ENCODE measurements at regions not wholly inside any gene's neighbourhood (a gene's known extent, or its start where the extent isn't known, plus 50 kb on each side); places are given as distances from the start of the nearest gene placed in this dataset.
A peak's percentile ranks its signal among the peaks of the same experiment; 100 is the strongest.

- TF ChIP-seq ONECUT2 (CRISPR knock-in tag; IDR thresholded peaks at IDR 0.05) = no peak
- no peak for TF ChIP-seq ZNF775 (CRISPR knock-in tag; IDR thresholded peaks at IDR 0.05; ENCODE audit: borderline replicate concordance)
- peak; percentile 91 for TF ChIP-seq AHDC1 (CRISPR knock-in tag; IDR thresholded peaks at IDR 0.05; ENCODE audit: borderline replicate concordance)
- TF ChIP-seq SATB2 (CRISPR knock-in tag; IDR thresholded peaks at IDR 0.05) = peak; percentile 92
- TF ChIP-seq, protein P1, sequence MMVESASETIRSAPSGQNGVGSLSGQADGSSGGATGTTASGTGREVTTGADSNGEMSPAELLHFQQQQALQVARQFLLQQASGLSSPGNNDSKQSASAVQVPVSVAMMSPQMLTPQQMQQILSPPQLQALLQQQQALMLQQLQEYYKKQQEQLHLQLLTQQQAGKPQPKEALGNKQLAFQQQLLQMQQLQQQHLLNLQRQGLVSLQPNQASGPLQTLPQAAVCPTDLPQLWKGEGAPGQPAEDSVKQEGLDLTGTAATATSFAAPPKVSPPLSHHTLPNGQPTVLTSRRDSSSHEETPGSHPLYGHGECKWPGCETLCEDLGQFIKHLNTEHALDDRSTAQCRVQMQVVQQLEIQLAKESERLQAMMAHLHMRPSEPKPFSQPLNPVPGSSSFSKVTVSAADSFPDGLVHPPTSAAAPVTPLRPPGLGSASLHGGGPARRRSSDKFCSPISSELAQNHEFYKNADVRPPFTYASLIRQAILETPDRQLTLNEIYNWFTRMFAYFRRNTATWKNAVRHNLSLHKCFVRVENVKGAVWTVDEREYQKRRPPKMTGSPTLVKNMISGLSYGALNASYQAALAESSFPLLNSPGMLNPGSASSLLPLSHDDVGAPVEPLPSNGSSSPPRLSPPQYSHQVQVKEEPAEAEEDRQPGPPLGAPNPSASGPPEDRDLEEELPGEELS (CRISPR knock-in tag; IDR thresholded peaks at IDR 0.05) = peak; percentile 99
- peak; percentile 74; the same call in 1 of the 2 replicates for TF ChIP-seq DNMT3B (CRISPR knock-in tag; conservative IDR thresholded peaks at IDR 0.05)
- TF ChIP-seq ZNF580 (CRISPR knock-in tag; IDR thresholded peaks at IDR 0.05; ENCODE audit: borderline replicate concordance, low read depth) = peak; percentile 92
- TF ChIP-seq, protein P2, sequence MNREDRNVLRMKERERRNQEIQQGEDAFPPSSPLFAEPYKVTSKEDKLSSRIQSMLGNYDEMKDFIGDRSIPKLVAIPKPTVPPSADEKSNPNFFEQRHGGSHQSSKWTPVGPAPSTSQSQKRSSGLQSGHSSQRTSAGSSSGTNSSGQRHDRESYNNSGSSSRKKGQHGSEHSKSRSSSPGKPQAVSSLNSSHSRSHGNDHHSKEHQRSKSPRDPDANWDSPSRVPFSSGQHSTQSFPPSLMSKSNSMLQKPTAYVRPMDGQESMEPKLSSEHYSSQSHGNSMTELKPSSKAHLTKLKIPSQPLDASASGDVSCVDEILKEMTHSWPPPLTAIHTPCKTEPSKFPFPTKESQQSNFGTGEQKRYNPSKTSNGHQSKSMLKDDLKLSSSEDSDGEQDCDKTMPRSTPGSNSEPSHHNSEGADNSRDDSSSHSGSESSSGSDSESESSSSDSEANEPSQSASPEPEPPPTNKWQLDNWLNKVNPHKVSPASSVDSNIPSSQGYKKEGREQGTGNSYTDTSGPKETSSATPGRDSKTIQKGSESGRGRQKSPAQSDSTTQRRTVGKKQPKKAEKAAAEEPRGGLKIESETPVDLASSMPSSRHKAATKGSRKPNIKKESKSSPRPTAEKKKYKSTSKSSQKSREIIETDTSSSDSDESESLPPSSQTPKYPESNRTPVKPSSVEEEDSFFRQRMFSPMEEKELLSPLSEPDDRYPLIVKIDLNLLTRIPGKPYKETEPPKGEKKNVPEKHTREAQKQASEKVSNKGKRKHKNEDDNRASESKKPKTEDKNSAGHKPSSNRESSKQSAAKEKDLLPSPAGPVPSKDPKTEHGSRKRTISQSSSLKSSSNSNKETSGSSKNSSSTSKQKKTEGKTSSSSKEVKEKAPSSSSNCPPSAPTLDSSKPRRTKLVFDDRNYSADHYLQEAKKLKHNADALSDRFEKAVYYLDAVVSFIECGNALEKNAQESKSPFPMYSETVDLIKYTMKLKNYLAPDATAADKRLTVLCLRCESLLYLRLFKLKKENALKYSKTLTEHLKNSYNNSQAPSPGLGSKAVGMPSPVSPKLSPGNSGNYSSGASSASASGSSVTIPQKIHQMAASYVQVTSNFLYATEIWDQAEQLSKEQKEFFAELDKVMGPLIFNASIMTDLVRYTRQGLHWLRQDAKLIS (CRISPR knock-in tag; IDR thresholded peaks at IDR 0.05) = peak; percentile 87; the same call in 1 of the 2 replicates
- TF ChIP-seq ZNF317 (CRISPR knock-in tag; IDR thresholded peaks at IDR 0.05) = peak; percentile 28; the same call in 1 of the 2 replicates
- peak; percentile 78 for TF ChIP-seq ZNF792 (CRISPR knock-in tag; IDR thresholded peaks at IDR 0.05)
- TF ChIP-seq ZBTB26 (CRISPR knock-in tag; IDR thresholded peaks at IDR 0.05; ENCODE audit: borderline replicate concordance) = peak; percentile 96
- TF ChIP-seq SPEN (CRISPR knock-in tag; IDR thresholded peaks at IDR 0.05; ENCODE audit: low read depth) = peak; percentile 37; the same call in 1 of the 2 replicates
- TF ChIP-seq ZNF615 (CRISPR knock-in tag; IDR thresholded peaks at IDR 0.05; ENCODE audit: borderline replicate concordance) = 0 out of 2 replicates have a peak, but pooled peaks have one; percentile 34
- no peak for TF ChIP-seq AGO2 (optimal IDR thresholded peaks at IDR 0.05; ENCODE audit: low read depth, low read length)
Observed at GRCh38 chr7:140229591-140230515, 53.1 kb upstream of the KDM7A start (continued).

Measured in HepG2 (cell line).